Muscle of leg (tissue), 3 donors: ENCODE measurements at regions not wholly inside any gene's neighbourhood (a gene's known extent, or its start where the extent isn't known, plus 50 kb on each side); places are given as distances from the start of the nearest gene placed in this dataset.

Experiments
- DNase-seq: peaks from one replicate; pipeline ENCODE4 v3.0.0; 2013
- H3K27ac ChIP-seq: one replicate; pipeline ENCODE4 v1.5.1; 2013; ENCODE audit warnings: mild to moderate bottlenecking, low read length, control low read depth
- H3K27me3 ChIP-seq: one replicate; pipeline ENCODE4 v1.6.1; 2013; ENCODE audit warnings: low read length; ENCODE audit not compliant: control insufficient read depth, insufficient read depth
- H3K36me3 ChIP-seq: one replicate; pipeline ENCODE4 v1.6.1; 2013; ENCODE audit warnings: low read length; ENCODE audit not compliant: control insufficient read depth, insufficient read depth
- H3K4me1 ChIP-seq: one replicate; pipeline ENCODE4 v1.6.1; 2013; ENCODE audit warnings: low read length; ENCODE audit not compliant: control insufficient read depth, insufficient read depth
- H3K4me3 ChIP-seq: one replicate; pipeline ENCODE4 v1.5.1; 2013; ENCODE audit warnings: low read length, control low read depth
- H3K9me3 ChIP-seq: replicated peaks from 2 replicates; pipeline ENCODE4 v1.6.1; 2013; ENCODE audit warnings: low read depth, low read length; ENCODE audit not compliant: control insufficient read depth
- WGBS: methylation state at CpG from one replicate; pipeline ENCODE4 v1.1.5; 2013; ENCODE audit warnings: missing lambda C conversion rate; ENCODE audit not compliant: insufficient coverage; 5-methylcytosine and 5-hydroxymethylcytosine counted together

- no peaks in the 10 kb centered on the region for H3K27me3 ChIP-seq
- no peaks in the 10 kb centered on the region for H3K4me1 ChIP-seq
- H3K9me3 ChIP-seq = no peaks in the 10 kb centered on the region
- H3K27ac ChIP-seq = no peak overlapping the region
- no peaks in the 10 kb centered on the region for H3K36me3 ChIP-seq
- DNase-seq = no peak
- no peak overlapping the region for H3K4me3 ChIP-seq
- WGBS = no CpG with 5 or more reads among the region's 1 CpG
Measured at GRCh38 chr5:29380029-29380428, 1813.5 kb upstream of the CDH6 start.

- WGBS = 89% methylated on average over 3 of the region's 5 CpGs
- no peak for DNase-seq
Measured at GRCh38 chr5:29379619-29380018, 1813.9 kb upstream of the CDH6 start.

GRCh38 chr5:29378104-29378503, 1815.4 kb upstream of the CDH6 start:
- no peaks in the 10 kb centered on the region for H3K36me3 ChIP-seq
- DNase-seq = no peak
- H3K27ac ChIP-seq = no peak overlapping the region
- no peaks in the 10 kb centered on the region for H3K27me3 ChIP-seq
- no peaks in the 10 kb centered on the region for H3K4me1 ChIP-seq
- H3K4me3 ChIP-seq = no peak overlapping the region
- H3K9me3 ChIP-seq = no peaks in the 10 kb centered on the region
- no CpG with 5 or more reads among the region's 5 CpGs for WGBS

More at GRCh38 chr5:29379619-29380018, 1813.9 kb upstream of the CDH6 start:
- no peaks in the 10 kb centered on the region for H3K36me3 ChIP-seq
- H3K4me3 ChIP-seq = no peak overlapping the region
- no peaks in the 10 kb centered on the region for H3K9me3 ChIP-seq
- H3K4me1 ChIP-seq = no peaks in the 10 kb centered on the region
- no peak overlapping the region for H3K27ac ChIP-seq
- H3K27me3 ChIP-seq = no peaks in the 10 kb centered on the region

- Histone ChIP-seq H3K36me3 (no peaks in the 10 kb centered on the region), H3K27me3 (no peaks in the 10 kb centered on the region), H3K4me3 (no peak overlapping the region), H3K9me3 (no peaks in the 10 kb centered on the region), H3K4me1 (no peaks in the 10 kb centered on the region), H3K27ac (no peak overlapping the region)
- WGBS = 67% methylated on average over 1 of the region's 5 CpGs
- no peak for DNase-seq
Measured at GRCh38 chr5:29370248-29370647, 1823.2 kb upstream of the CDH6 start.

- Histone ChIP-seq H3K9me3 (no peaks in the 10 kb centered on the region), H3K27me3 (no peaks in the 10 kb centered on the region), H3K27ac (no peak overlapping the region), H3K4me3 (no peak overlapping the region), H3K36me3 (no peaks in the 10 kb centered on the region), H3K4me1 (no peaks in the 10 kb centered on the region)
- peak; percentile 4 for DNase-seq
- WGBS = 50% methylated on average over 3 of the region's 5 CpGs
Measured at GRCh38 chr5:29367176-29367833, 1826.2 kb upstream of the CDH6 start.

GRCh38 chr5:29351170-29351569, 1842.3 kb upstream of the CDH6 start:
- Histone ChIP-seq H3K9me3 (no peaks in the 10 kb centered on the region), H3K4me1 (no peaks in the 10 kb centered on the region), H3K36me3 (no peaks in the 10 kb centered on the region), H3K4me3 (no peak overlapping the region), H3K27me3 (no peaks in the 10 kb centered on the region), H3K27ac (no peak overlapping the region)
- 60% methylated on average over 1 of the region's 3 CpGs for WGBS
- DNase-seq = no peak

- no peak overlapping the region for H3K27ac ChIP-seq
- no peaks in the 10 kb centered on the region for H3K9me3 ChIP-seq
- H3K36me3 ChIP-seq = no peaks in the 10 kb centered on the region
- no CpG with 5 or more reads among the region's 2 CpGs for WGBS
- H3K4me1 ChIP-seq = no peaks in the 10 kb centered on the region
- no peak for DNase-seq
- H3K4me3 ChIP-seq = no peak overlapping the region
- no peaks in the 10 kb centered on the region for H3K27me3 ChIP-seq
Measured at GRCh38 chr5:29337030-29337429, 1856.5 kb upstream of the CDH6 start.

- Histone ChIP-seq H3K36me3 (no peaks in the 10 kb centered on the region), H3K27me3 (no peaks in the 10 kb centered on the region), H3K4me1 (no peaks in the 10 kb centered on the region), H3K9me3 (peaks cover 2% of the 10 kb centered on the region), H3K27ac (no peak overlapping the region), H3K4me3 (no peak overlapping the region)
- DNase-seq = no peak
Measured at GRCh38 chr5:29321591-29321990, 1871.9 kb upstream of the CDH6 start.

- no CpG with 5 or more reads among the region's 1 CpG for WGBS
- Histone ChIP-seq H3K27me3 (no peaks in the 10 kb centered on the region), H3K36me3 (no peaks in the 10 kb centered on the region), H3K4me3 (no peak overlapping the region), H3K4me1 (no peaks in the 10 kb centered on the region), H3K9me3 (no peaks in the 10 kb centered on the region), H3K27ac (no peak overlapping the region)
- no peak for DNase-seq
Measured at GRCh38 chr5:29309359-29309758, 1884.1 kb upstream of the CDH6 start.

- WGBS = no CpG with 5 or more reads among the region's 3 CpGs
- H3K36me3 ChIP-seq = no peaks in the 10 kb centered on the region
- no peaks in the 10 kb centered on the region for H3K4me1 ChIP-seq
- DNase-seq = peak; percentile 2
- no peak overlapping the region for H3K4me3 ChIP-seq
- H3K9me3 ChIP-seq = no peaks in the 10 kb centered on the region
- H3K27me3 ChIP-seq = no peaks in the 10 kb centered on the region
- H3K27ac ChIP-seq = no peak overlapping the region
Measured at GRCh38 chr5:29307478-29307877, 1886.0 kb upstream of the CDH6 start.

GRCh38 chr5:29304545-29304944, 1888.9 kb upstream of the CDH6 start:
- no peak for DNase-seq
- H3K36me3 ChIP-seq = no peaks in the 10 kb centered on the region

More at GRCh38 chr5:29304545-29304944, 1888.9 kb upstream of the CDH6 start:
- WGBS = no CpG with 5 or more reads among the region's 3 CpGs
- no peaks in the 10 kb centered on the region for H3K27me3 ChIP-seq
- H3K9me3 ChIP-seq = no peaks in the 10 kb centered on the region
- no peak overlapping the region for H3K27ac ChIP-seq
- no peak overlapping the region for H3K4me3 ChIP-seq
- no peaks in the 10 kb centered on the region for H3K4me1 ChIP-seq
